WTC11 (cell line): ENCODE measurements at regions not wholly inside any gene's neighbourhood (a gene's known extent, or its start where the extent isn't known, plus 50 kb on each side); places are given as distances from the start of the nearest gene placed in this dataset.

ENCODE experiments used
- ATAC-seq: fragments of 200-7000 bp; cut with Tn5 transposase; 2 replicates; pipeline ENCODE4 v1.10.0; 2021; ENCODE audit warnings: mild to moderate bottlenecking, moderate library complexity
- CTCF ChIA-PET: fragments of 300-600 bp; sonication (Branson Sonifier 250); formaldehyde crosslinking; loops from one replicate; lab custom pipeline; 2021; ENCODE audit warnings: antibody characterized with exemption; lab: Charles Lee
- POLR2A ChIA-PET: fragments of 350-600 bp; sonication (Branson Sonifier 250); formaldehyde crosslinking; loops from one replicate; lab custom pipeline; 2021; ENCODE audit warnings: antibody characterized with exemption; lab: Charles Lee
- DNase-seq: peaks from one replicate; pipeline ENCODE4 v3.0.0; 2021; ENCODE audit warnings: low spot score
- H3K27ac Mint-ChIP-seq: 2 replicates; pipeline ENCODE4 v1.8.0; 2021; ENCODE audit warnings: mixed read lengths
- H3K27me3 Mint-ChIP-seq: 2 replicates; pipeline ENCODE4 v1.8.0; 2021; ENCODE audit warnings: low read depth, mild to moderate bottlenecking, moderate library complexity, mixed read lengths
- H3K36me3 Mint-ChIP-seq: 2 replicates; pipeline ENCODE4 v1.8.0; 2021; ENCODE audit warnings: mixed read lengths
- H3K4me1 Mint-ChIP-seq: 2 replicates; pipeline ENCODE4 v1.8.0; 2022; ENCODE audit warnings: mixed read lengths
- H3K4me3 Mint-ChIP-seq: 2 replicates; pipeline ENCODE4 v1.8.0; 2021; ENCODE audit warnings: mild to moderate bottlenecking, moderate library complexity, mixed read lengths
- H3K9me3 Mint-ChIP-seq: 2 replicates; pipeline ENCODE4 v1.8.0; 2021; ENCODE audit warnings: mixed read lengths
- AFF4 ChIP-seq: sonication (generic); formaldehyde crosslinking; IDR thresholded peaks from 2 replicates; pipeline ENCODE4 v1.8.1; 2023; ENCODE audit warnings: mild to moderate bottlenecking, missing genetic modification reagents, borderline replicate concordance
- ATF1 ChIP-seq: sonication (generic); formaldehyde crosslinking; IDR thresholded peaks from 2 replicates; pipeline ENCODE4 v1.8.1; 2023; ENCODE audit warnings: mild to moderate bottlenecking, moderate library complexity, missing genetic modification reagents
- CREB1 ChIP-seq: sonication (generic); formaldehyde crosslinking; IDR thresholded peaks from 2 replicates; pipeline ENCODE4 v1.8.0; 2023; ENCODE audit warnings: mild to moderate bottlenecking, missing genetic modification reagents
- CREM ChIP-seq: sonication (generic); formaldehyde crosslinking; IDR thresholded peaks from 2 replicates; pipeline ENCODE4 v1.8.1; 2022; ENCODE audit warnings: mild to moderate bottlenecking, missing genetic modification reagents, moderate library complexity
- CTCF ChIP-seq: fragments of 200-600 bp; IDR thresholded peaks from 2 replicates; pipeline ENCODE4 v1.8.0; 2022; ENCODE audit warnings: antibody characterized with exemption
- EMX1 ChIP-seq: fragments of 250-450 bp; sonication (Bioruptor Pico); IDR thresholded peaks from 2 replicates; pipeline ENCODE4 v1.8.0; 2021; ENCODE audit warnings: mild to moderate bottlenecking
- FOXK1 ChIP-seq: sonication (generic); formaldehyde crosslinking; IDR thresholded peaks from 2 replicates; pipeline ENCODE4 v1.8.0; 2022; ENCODE audit warnings: mild to moderate bottlenecking, moderate library complexity, missing genetic modification reagents
- FOXP4 ChIP-seq: sonication (generic); formaldehyde crosslinking; IDR thresholded peaks from 2 replicates; pipeline ENCODE4 v1.8.0; 2022; ENCODE audit warnings: mild to moderate bottlenecking, missing genetic modification reagents
- GTF2I ChIP-seq: fragments of 250-450 bp; sonication (Bioruptor Pico); conservative IDR thresholded peaks from 2 replicates; pipeline ENCODE4 v1.4.0; 2021; ENCODE audit warnings: mild to moderate bottlenecking
- IRF1 ChIP-seq: sonication (generic); formaldehyde crosslinking; IDR thresholded peaks from 2 replicates; pipeline ENCODE4 v1.8.0; 2023; ENCODE audit warnings: missing genetic modification reagents
- MAX ChIP-seq: sonication (generic); formaldehyde crosslinking; IDR thresholded peaks from 2 replicates; pipeline ENCODE4 v1.8.0; 2022; ENCODE audit warnings: mild to moderate bottlenecking, missing genetic modification reagents
- MXD4 ChIP-seq: fragments of 250-450 bp; sonication (Bioruptor Pico); IDR thresholded peaks from 2 replicates; pipeline ENCODE4 v1.8.0; 2021; ENCODE audit warnings: mild to moderate bottlenecking, moderate library complexity, borderline replicate concordance
- NR2C2 ChIP-seq: sonication (generic); formaldehyde crosslinking; IDR thresholded peaks from 2 replicates; pipeline ENCODE4 v1.8.0; 2022; ENCODE audit warnings: mild to moderate bottlenecking, missing genetic modification reagents
- PREB ChIP-seq: sonication (generic); formaldehyde crosslinking; IDR thresholded peaks from 2 replicates; pipeline ENCODE4 v1.8.1; 2022; ENCODE audit warnings: mild to moderate bottlenecking, missing genetic modification reagents, moderate library complexity, borderline replicate concordance
- RELA ChIP-seq: sonication (generic); formaldehyde crosslinking; IDR thresholded peaks from 2 replicates; pipeline ENCODE4 v1.8.1; 2022; ENCODE audit warnings: missing genetic modification reagents, mild to moderate bottlenecking, borderline replicate concordance
- TP53 ChIP-seq: sonication (generic); formaldehyde crosslinking; IDR thresholded peaks from 2 replicates; pipeline ENCODE4 v1.8.1; 2023; ENCODE audit warnings: mild to moderate bottlenecking, missing genetic modification reagents
- ZBTB21 ChIP-seq: sonication (generic); formaldehyde crosslinking; IDR thresholded peaks from 2 replicates; pipeline ENCODE4 v1.8.1; 2023; ENCODE audit warnings: mild to moderate bottlenecking, missing genetic modification reagents, borderline replicate concordance
- ZNF138 ChIP-seq: sonication (generic); formaldehyde crosslinking; conservative IDR thresholded peaks from 2 replicates; pipeline ENCODE4 v1.8.1; 2022; ENCODE audit warnings: mild to moderate bottlenecking, moderate library complexity, missing genetic modification reagents
- ZNF263 ChIP-seq: sonication (generic); formaldehyde crosslinking; IDR thresholded peaks from 2 replicates; pipeline ENCODE4 v1.8.1; 2022; ENCODE audit warnings: low read depth, mild to moderate bottlenecking, moderate library complexity, missing genetic modification reagents
- ZNF416 ChIP-seq: fragments of 250-450 bp; sonication (Bioruptor Pico); IDR thresholded peaks from 2 replicates; pipeline ENCODE4 v1.9.0; 2021; ENCODE audit warnings: mild to moderate bottlenecking, inconsistent platforms
- ZNF423 ChIP-seq: fragments of 250-450 bp; sonication (Bioruptor Pico); IDR thresholded peaks from 2 replicates; pipeline ENCODE4 v2.1.2; 2022; ENCODE audit warnings: mild to moderate bottlenecking, moderate library complexity
- ZSCAN18 ChIP-seq: fragments of 250-450 bp; sonication (Bioruptor Pico); IDR thresholded peaks from 2 replicates; pipeline ENCODE4 v2.1.2; 2022; ENCODE audit warnings: mild to moderate bottlenecking, moderate library complexity

- TF ChIP-seq EMX1 (CRISPR knock-in tag) (no peak), ZNF416 (no peak), CTCF (no peak)
These were observed 503.5 kb upstream of the TPK1 start (continued) for GRCh38 chr7:145339319-145339718.

GRCh38 chr7:145331522-145331921, 495.7 kb upstream of the TPK1 start:
- ChIA-PET POLR2A (no interaction called here), CTCF (no interaction called here)
- TF ChIP-seq AFF4 (CRISPR knock-in tag) (no peak), MXD4 (no peak), ZNF138 (CRISPR knock-in tag) (no peak), IRF1 (CRISPR knock-in tag) (no peak), ZSCAN18 (CRISPR knock-in tag) (no peak), ZBTB21 (CRISPR knock-in tag) (no peak), ATF1 (CRISPR knock-in tag) (no peak), RELA (CRISPR knock-in tag) (no peak), ZNF423 (no peak), CREM (CRISPR knock-in tag) (no peak), MAX (CRISPR knock-in tag) (no peak)
- Mint-ChIP-seq H3K36me3 (peaks cover 9% of the 10 kb centered on the region), H3K27me3 (no peaks in the 10 kb centered on the region), H3K4me1 (peaks cover 2% of the 10 kb centered on the region; the same call in 1 of the 2 replicates), H3K9me3 (peaks cover 26% of the 10 kb centered on the region), H3K27ac (no peak overlapping the region), H3K4me3 (no peak overlapping the region)
- DNase-seq (no peak), ATAC-seq (no peak)

GRCh38 chr7:145331076-145331475, 495.2 kb upstream of the TPK1 start:
- DNase-seq, result no peak
- ChIA-PET CTCF (no interaction called here), POLR2A (no interaction called here)
- peaks cover 2% of the 10 kb centered on the region; the same call in 1 of the 2 replicates for H3K4me1 Mint-ChIP-seq
- H3K27me3 Mint-ChIP-seq, result no peaks in the 10 kb centered on the region
- no peak for ATAC-seq
- H3K4me3 Mint-ChIP-seq, result no peak overlapping the region
- no peak overlapping the region for H3K27ac Mint-ChIP-seq
- H3K9me3 Mint-ChIP-seq, result peaks cover 22% of the 10 kb centered on the region
- peaks cover 6% of the 10 kb centered on the region for H3K36me3 Mint-ChIP-seq
- TF ChIP-seq ZNF263, result no peak
- no peak for TF ChIP-seq NR2C2 (CRISPR knock-in tag)
- TF ChIP-seq GTF2I (CRISPR knock-in tag), result no peak
- no peak for TF ChIP-seq CTCF
- no peak for TF ChIP-seq CREB1 (CRISPR knock-in tag)
- TF ChIP-seq PREB (CRISPR knock-in tag), result no peak
- no peak for TF ChIP-seq TP53 (CRISPR knock-in tag)
- no peak for TF ChIP-seq FOXK1
- no peak for TF ChIP-seq RELA (CRISPR knock-in tag)
- TF ChIP-seq FOXP4, result no peak
